WERI-Rb-1 (cell line): ENCODE measurements at regions not wholly inside any gene's neighbourhood (a gene's known extent, or its start where the extent isn't known, plus 50 kb on each side); places are given as distances from the start of the nearest gene placed in this dataset.

Source experiments
- DNase-seq: peaks from one replicate; pipeline ENCODE4 v3.0.0-alpha.2; 2020
- H3K27ac ChIP-seq: fragments of 250-450 bp; sonication (Bioruptor Pico); 2 replicates; pipeline ENCODE4 v1.5.1; 2020; ENCODE audit warnings: mild to moderate bottlenecking, moderate library complexity
- H3K27me3 ChIP-seq: fragments of 250-450 bp; sonication (Bioruptor Pico); 2 replicates; pipeline ENCODE4 v1.5.1; 2021; ENCODE audit warnings: mild to moderate bottlenecking, low read depth, moderate library complexity; ENCODE audit not compliant: insufficient read depth, severe bottlenecking
- H3K36me3 ChIP-seq: fragments of 250-450 bp; sonication (Bioruptor Pico); 2 replicates; pipeline ENCODE4 v1.5.1; 2020; ENCODE audit warnings: mild to moderate bottlenecking, moderate library complexity
- H3K4me3 ChIP-seq: 2 replicates; pipeline ENCODE4 v1.5.1; 2011; ENCODE audit warnings: low read depth, mild to moderate bottlenecking, control low read depth, low read length
- H3K9me3 ChIP-seq: fragments of 250-450 bp; sonication (Bioruptor Pico); 2 replicates; pipeline ENCODE4 v1.5.1; 2021; ENCODE audit warnings: mild to moderate bottlenecking, moderate library complexity; ENCODE audit not compliant: severe bottlenecking
- CTCF ChIP-seq: IDR thresholded peaks from 2 replicates; pipeline ENCODE4 v1.5.1; 2011; ENCODE audit warnings: low read depth, mild to moderate bottlenecking, control low read depth, inconsistent platforms, low read length

GRCh38 chr2:66889632-66889882, 454.6 kb downstream of the MEIS1 start:
- no peak for TF ChIP-seq CTCF
- no peak overlapping the region for H3K27ac ChIP-seq
- no peaks in the 10 kb centered on the region for H3K36me3 ChIP-seq
- H3K4me3 ChIP-seq, result no peak overlapping the region
- H3K27me3 ChIP-seq, result peaks cover 37% of the 10 kb centered on the region
- DNase-seq, result no peak
- H3K9me3 ChIP-seq, result peaks cover under 1% of the 10 kb centered on the region

GRCh38 chr2:66890166-66890742, 455.3 kb downstream of the MEIS1 start:
- Histone ChIP-seq H3K27ac (no peak overlapping the region), H3K36me3 (no peaks in the 10 kb centered on the region), H3K27me3 (peaks cover 42% of the 10 kb centered on the region), H3K9me3 (no peaks in the 10 kb centered on the region), H3K4me3 (no peak overlapping the region)
- no peak for DNase-seq
- no peak for TF ChIP-seq CTCF

GRCh38 chr2:66895206-66895605, 460.3 kb downstream of the MEIS1 start:
- no peak for TF ChIP-seq CTCF
- Histone ChIP-seq H3K9me3 (no peaks in the 10 kb centered on the region), H3K27ac (no peak overlapping the region), H3K27me3 (peaks cover 34% of the 10 kb centered on the region), H3K4me3 (no peak overlapping the region), H3K36me3 (no peaks in the 10 kb centered on the region)
- no peak for DNase-seq

- Histone ChIP-seq H3K4me3 (no peak overlapping the region), H3K27ac (no peak overlapping the region), H3K9me3 (no peaks in the 10 kb centered on the region), H3K36me3 (no peaks in the 10 kb centered on the region), H3K27me3 (peaks cover 30% of the 10 kb centered on the region)
- no peak for DNase-seq
- TF ChIP-seq CTCF, result no peak
Measured at GRCh38 chr2:66896131-66896530, 461.2 kb downstream of the MEIS1 start.

GRCh38 chr2:66897181-66897580, 462.3 kb downstream of the MEIS1 start:
- no peaks in the 10 kb centered on the region for H3K9me3 ChIP-seq
- no peak overlapping the region for H3K27ac ChIP-seq
- H3K4me3 ChIP-seq, result no peak overlapping the region
- no peak for DNase-seq
- peaks cover 21% of the 10 kb centered on the region for H3K27me3 ChIP-seq
- no peak for TF ChIP-seq CTCF
- H3K36me3 ChIP-seq, result no peaks in the 10 kb centered on the region

- DNase-seq, result no peak
- H3K27me3 ChIP-seq, result peaks cover 23% of the 10 kb centered on the region
- TF ChIP-seq CTCF, result no peak
- no peak overlapping the region for H3K27ac ChIP-seq
- no peaks in the 10 kb centered on the region for H3K9me3 ChIP-seq
- H3K36me3 ChIP-seq, result no peaks in the 10 kb centered on the region
- H3K4me3 ChIP-seq, result no peak overlapping the region
Measured at GRCh38 chr2:66897691-66898150, 462.8 kb downstream of the MEIS1 start.
